ENCODE measurements at regions not wholly inside any gene's neighbourhood (a gene's known extent, or its start where the extent isn't known, plus 50 kb on each side); places are given as distances from the start of the nearest gene placed in this dataset.
"Not testable (repeated sequence)": the region's sequence is repeated elsewhere in the genome, so short reads cannot be mapped to it uniquely, and the experiment has no call there.

DNA sequence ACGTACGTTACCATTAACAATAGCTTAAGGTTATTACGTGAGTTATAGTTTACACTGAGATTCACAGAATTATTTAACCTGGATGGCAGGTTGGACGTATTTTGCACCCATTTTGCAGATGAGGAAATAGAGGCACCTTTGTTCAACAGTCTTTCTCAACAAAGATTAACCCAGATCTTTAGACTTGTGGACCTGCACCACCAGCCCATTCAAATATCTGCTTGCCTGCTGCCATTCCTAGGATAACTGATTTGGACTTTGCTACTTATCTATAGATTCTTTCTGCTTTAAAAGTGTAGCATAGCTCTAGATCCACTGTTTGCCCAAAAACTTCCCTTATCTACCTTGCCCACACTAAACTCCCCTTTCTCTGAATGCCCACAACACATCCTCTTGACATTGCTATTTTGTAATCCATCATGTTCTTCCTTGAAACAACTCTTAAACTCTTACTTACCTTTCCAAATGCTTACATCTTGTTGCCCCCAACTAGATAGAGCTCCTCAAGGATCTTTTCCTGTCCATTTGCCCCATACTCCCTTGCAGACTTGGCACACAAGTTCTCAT, 56.4 kb upstream of the TNFAIP3 start:
- no peak for DNase-seq

DNA sequence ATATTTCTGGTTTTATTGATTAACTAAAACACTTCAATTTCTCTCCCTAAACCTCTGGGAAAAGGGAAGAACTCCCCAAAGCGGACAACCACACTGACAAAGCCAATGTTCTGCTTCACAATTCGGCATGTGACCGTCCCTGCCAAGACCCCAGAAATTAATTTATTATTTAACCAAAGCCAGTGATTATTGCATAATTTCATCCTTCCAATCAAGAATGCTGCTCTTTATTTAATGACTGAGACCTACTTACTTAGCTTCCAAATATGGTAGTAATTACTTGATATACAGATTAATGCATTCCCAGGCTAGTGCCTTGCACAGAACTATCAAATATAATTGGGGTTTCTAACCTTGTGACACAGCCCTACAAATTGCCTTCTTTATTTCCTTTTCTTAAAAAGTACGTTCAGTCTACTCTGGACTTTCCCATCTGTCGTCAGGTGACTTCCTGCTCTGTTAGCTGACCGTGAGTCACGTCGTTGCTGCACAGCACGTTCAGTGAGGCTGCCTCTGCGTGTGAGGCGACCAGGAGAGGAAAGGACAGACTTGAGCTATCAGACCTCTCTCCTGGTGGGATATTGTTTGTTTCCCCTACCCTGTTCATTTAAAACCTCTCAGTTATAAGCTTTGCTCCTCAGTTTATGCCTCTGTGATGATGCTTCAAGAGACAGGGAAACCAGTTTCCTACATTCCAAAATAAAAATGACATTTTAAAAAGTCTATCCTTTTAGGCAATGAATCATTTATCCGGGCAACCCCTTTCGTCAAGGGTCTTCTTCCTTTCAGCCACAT, 55.7 kb upstream of the TNFAIP3 start:
- no peak for DNase-seq

DNA sequence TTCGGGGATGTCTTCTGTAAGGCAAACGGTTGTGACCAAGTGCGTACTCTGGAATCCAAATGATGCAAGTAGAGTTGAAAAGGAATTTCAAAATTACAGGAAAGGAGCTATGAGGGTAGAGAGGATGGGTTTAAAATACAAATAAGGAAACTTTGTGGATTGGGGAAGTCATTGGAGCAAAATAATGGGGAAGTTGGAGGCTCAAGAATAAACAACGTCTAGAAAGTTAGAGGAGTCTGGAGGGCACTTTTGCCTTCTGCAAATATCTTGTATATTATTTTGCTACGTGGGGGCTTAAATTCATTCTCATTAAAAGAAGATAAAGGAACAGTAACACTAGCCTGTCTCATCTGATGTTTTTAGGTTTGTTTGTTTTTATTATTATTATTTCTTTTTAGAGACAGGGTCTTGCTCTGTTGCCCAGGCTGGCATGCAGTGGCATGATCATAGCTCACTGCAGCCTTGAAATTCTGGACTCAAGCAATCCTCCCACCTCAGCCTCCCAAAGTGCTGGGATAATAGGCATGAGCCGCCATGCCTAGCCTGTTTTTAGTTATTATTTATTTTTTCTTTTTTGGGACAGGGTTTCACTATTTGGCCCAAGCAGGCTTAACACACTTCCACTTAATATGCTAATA, 55.0 kb upstream of the TNFAIP3 start:
- DNase-seq = no peak

DNA sequence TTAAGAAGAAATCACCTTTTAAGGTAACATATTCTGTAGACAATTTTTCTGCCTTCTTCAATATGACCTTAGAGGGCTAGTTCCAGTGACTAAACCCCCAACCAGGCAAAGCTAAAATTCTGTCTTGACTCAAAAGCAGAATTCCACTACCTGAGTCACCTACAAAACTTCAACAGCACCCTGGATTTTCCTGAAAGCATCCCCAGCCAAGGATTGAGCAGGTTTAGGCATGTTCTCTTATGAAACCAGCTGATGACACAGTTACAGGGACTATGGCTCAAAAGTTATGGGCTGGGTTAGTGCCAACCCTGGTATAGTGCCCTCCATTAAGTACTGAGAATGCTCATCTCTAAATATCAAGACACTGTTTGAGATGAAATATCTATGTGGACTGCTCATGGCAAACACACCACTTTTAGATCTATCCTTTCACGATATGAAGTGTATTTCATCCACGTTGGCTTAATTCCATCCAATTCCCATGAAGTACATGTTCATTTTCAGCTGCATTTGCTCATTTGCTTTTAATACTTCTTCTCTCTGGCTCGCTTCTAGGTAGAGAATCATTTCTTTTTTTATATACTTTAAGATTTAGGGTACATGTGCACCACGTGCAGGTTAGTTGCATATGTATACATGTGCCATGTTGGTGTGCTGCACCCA, 53.6 kb upstream of the TNFAIP3 start:
- DNase-seq = no peak

DNA sequence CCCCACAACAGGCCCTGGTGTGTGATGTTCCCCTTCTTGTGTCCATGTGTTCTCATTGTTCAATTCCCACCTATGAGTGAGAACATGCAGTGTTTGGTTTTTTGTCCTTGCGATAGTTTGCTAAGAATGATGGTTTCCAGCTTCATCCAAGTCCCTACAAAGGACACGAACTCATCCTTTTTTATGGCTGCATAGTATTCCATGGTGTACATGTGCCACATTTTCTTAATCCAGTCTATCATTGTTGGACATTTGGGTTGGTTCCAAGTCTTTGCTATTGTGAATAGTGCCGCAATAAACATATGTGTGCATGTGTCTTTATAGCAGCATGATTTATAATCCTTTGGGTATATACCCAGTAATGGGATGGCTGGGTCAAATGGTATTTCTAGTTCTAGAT, 53.0 kb upstream of the TNFAIP3 start:
- DNase-seq = not testable (repeated sequence)

DNA sequence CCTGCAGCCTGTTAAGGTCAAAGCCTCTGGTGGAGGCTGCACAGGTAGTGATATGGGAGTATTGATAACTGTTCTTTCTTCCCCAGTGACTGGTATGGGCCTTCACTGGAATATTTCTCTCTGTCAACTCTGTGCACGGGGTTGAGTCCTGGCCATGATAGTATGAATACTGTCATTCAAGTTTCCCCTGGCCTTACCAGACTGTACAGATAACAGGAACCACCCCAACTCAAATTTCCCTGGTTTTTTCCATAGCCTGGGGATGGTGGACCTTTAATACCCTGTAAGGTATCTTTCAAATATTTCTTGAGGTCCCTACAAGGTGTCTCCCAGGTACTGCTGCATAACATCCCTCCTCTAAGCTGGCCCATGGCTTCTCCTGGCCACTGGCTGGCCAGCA, 51.4 kb upstream of the TNFAIP3 start:
- DNase-seq = no peak

DNA sequence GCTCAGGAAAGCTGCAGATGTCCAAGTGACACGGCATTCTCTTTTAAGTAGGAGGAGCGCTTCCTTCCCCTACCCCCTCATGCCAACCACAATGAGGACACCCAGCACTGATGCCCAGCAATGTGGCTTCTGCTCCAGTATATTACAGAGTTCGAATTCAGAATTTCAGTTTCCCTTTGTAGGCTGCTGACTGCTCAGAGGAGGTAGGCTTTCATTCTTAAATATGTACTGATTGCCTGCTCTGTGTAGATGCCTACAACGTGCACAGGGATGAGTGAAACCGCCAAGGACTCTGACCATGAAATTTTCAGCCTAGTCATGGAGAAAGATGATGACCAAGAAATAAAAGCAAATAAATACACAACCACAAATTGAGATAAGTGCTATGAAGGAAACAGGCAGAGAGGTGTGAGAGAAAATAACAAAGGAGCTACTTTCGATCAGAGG, 50.9 kb upstream of the TNFAIP3 start:
- no peak for DNase-seq

DNA sequence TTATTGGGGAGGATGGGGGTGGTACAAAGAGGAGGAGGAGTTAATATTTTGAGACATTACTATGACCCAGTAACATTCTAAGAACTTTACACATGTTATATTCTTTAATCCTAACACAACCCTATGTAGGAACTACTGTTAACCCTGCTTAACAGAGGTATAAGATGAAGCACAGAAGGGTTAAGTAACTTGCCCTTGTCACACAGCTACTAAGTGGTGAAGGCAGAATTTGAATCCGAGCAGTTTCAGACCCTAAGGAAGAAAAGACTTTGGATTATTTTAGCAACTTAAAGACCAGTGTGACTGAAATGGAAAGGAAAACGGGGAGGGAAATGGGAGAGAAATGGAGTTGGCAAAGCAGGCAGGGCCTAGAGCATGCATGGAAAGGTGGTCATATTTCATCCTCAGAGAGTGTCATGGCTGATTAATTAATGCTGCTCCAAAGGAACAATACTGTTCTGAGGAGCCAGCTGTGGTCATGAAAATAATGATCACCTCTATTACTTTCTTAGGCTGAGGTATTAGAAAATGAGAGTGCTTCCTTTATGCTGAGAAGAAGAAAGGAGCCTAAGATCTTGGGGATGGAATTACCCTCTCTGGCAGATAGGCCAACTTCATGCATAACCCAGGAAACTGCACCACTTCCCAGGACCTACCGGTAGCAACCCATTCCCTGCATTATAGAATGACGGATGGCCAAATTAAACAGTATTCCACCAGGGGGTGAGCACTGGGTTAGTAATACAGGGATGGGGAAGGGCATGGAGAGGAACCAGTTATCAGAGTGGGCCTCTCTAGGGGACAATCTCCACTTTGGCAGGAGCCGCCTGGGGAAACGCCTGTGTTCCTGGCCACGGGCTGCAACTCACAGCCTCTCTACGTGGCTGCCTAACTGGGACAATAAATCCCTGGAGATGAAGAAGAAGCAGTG, 50.1 kb upstream of the TNFAIP3 start:
- no peak for DNase-seq
